ENCODE measurements at regions not wholly inside any gene's neighbourhood (a gene's known extent, or its start where the extent isn't known, plus 50 kb on each side); places are given as distances from the start of the nearest gene placed in this dataset.

GRCh38 chr4:75422998-75423397, 91.2 kb downstream of the RCHY1 start:
- Histone ChIP-seq H2AFZ (ENCODE audit: low read depth, low read length) (no peak overlapping the region), H3K27me3 (ENCODE audit: control insufficient read depth in 2 of 2, insufficient read depth in 2 of 2, low read length in 2 of 2) (no peaks in the 10 kb centered on the region), H3K9ac (replicated peaks; ENCODE audit: extremely low read depth, insufficient read depth, low read length) (no peak overlapping the region), H3K4me3 (replicated peaks in 1 of 3; ENCODE audit: insufficient read depth in 1 of 3, low read depth in 1 of 3, low read length in 3 of 3) (no peak overlapping the region), H3K9me3 (replicated peaks; ENCODE audit: control insufficient read depth, insufficient read depth, low read length) (no peaks in the 10 kb centered on the region), H3K9me1 (replicated peaks; ENCODE audit: control insufficient read depth, extremely low read depth, insufficient read depth, low read length) (no peaks in the 10 kb centered on the region), H3K4me2 (ENCODE audit: insufficient read depth, low read length) (no peak overlapping the region), H4K20me1 (replicated peaks; ENCODE audit: control insufficient read depth, extremely low read depth, insufficient read depth, low read length) (no peaks in the 10 kb centered on the region), H3K79me2 (ENCODE audit: control insufficient read depth, insufficient read depth, low read length) (no peaks in the 10 kb centered on the region), H3K4me1 (ENCODE audit: control insufficient read depth, extremely low read depth, insufficient read depth, low read length) (no peaks in the 10 kb centered on the region), H3K27ac (ENCODE audit: insufficient read depth, low read depth, low read length) (no peak overlapping the region), H3K36me3 (ENCODE audit: control insufficient read depth in 2 of 2, extremely low read depth in 1 of 2, insufficient read depth in 2 of 2, low read length in 2 of 2) (no peaks in the 10 kb centered on the region)
- FAIRE-seq (no peak), DNase-seq (ENCODE audit: low read depth, low spot score) (no peak)
- TF ChIP-seq JUN (IDR thresholded peaks at IDR 0.05; ENCODE audit: borderline replicate concordance, insufficient read depth, insufficient read length, low read depth) = no peak
- TF ChIP-seq MAX (IDR thresholded peaks at IDR 0.05; ENCODE audit: insufficient read depth, insufficient read length) = no peak
- TF ChIP-seq POLR2A (IDR thresholded peaks at IDR 0.05; ENCODE audit: low read depth, low read length) = no peak
- TF ChIP-seq CTCF (IDR thresholded peaks at IDR 0.05; ENCODE audit: extremely low read depth in 1 of 2, insufficient read depth in 1 of 2, low read depth in 1 of 2, low read length in 2 of 2) = no peak
- TF ChIP-seq GATA2 (IDR thresholded peaks at IDR 0.05; ENCODE audit: insufficient read depth, insufficient read length, low read depth, low read length) = no peak
- no peak for TF ChIP-seq FOS (IDR thresholded peaks at IDR 0.05; ENCODE audit: borderline replicate concordance, insufficient read depth, low read length)
- no peak for TF ChIP-seq MYC (IDR thresholded peaks at IDR 0.05; ENCODE audit: low read depth, low read length)
- no peak for TF ChIP-seq POLR2AphosphoS5 (IDR thresholded peaks at IDR 0.05; ENCODE audit: insufficient read depth, low read depth, low read length)
- TF ChIP-seq EZH2 (IDR thresholded peaks at IDR 0.05; ENCODE audit: borderline replicate concordance, low read depth, low read length, severe bottlenecking) = no peak
- ChIA-PET POLR2A (no interaction called here), CTCF (no interaction called here)
- BruUV-seq (replicated peaks) = no TSS peak
- intact Hi-C loops (cut with micrococcal nuclease) (no loop called here), dilution Hi-C loops (cut with MboI; ENCODE audit: extremely low pct_ligation_motif_present, low sequenced_read_pairs) (no loop called here)

Data from endothelial cell of umbilical vein (primary cell).